ENCODE measurements at regions not wholly inside any gene's neighbourhood (a gene's known extent, or its start where the extent isn't known, plus 50 kb on each side); places are given as distances from the start of the nearest gene placed in this dataset.

- DNase-seq = no peak
Measured at GRCh38 chr16:65323655-65324237, 201.9 kb upstream of the CDH11 start.

DNA sequence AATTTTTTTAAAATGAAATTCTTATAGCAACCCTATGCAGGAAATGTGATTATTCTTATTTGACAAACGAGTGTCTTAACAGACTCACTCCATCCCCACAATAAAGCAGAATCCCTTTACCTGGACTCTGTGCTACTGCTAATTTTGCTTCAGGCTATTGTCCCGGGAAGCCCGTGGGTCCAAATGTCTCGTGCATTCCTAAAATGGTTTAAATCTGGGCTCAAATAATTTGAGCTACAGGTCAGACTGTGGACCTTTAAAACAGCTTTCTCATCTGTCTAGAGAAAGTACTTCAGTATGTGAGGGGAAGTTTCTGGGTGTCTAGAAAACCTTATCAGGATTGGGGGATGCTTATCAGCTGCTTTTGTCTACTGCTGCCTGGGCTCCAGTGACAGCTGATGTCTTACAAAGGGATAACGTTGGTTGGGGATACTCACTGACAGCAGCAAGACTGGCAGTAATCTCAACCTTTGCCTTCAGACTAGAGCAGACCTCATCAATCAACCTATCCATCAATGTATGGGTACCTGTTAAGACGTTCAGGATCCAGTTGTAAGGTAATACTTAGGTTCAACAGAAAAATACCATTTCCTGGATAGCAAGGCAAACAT is 197.9 kb upstream of the CDH11 start:
- DNase-seq = peak; percentile 59

- DNase-seq = no peak
Measured at GRCh38 chr16:65318590-65319257, 196.9 kb upstream of the CDH11 start.

- no peak for DNase-seq
Measured at GRCh38 chr16:65318138-65318537, 196.3 kb upstream of the CDH11 start.

DNA sequence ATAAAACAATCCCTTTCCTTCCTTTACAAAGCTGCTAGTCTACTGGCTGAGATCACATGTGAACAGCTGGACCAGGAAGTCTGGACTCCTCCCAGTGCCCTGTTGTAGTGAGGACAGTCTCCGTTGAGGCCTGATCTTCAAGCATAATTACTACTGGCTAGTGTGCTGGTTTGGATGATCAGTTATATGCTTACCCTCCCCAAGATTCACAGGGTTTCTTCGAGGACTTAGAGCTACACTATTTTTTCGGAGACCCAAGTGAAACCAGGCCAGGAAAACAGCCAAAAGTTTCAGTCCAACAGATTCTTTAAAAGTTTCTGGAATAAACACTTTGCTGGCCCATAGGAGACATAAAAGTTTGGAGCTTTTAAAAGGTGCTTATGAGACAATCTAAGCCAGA is 194.9 kb upstream of the CDH11 start:
- DNase-seq = no peak

DNA sequence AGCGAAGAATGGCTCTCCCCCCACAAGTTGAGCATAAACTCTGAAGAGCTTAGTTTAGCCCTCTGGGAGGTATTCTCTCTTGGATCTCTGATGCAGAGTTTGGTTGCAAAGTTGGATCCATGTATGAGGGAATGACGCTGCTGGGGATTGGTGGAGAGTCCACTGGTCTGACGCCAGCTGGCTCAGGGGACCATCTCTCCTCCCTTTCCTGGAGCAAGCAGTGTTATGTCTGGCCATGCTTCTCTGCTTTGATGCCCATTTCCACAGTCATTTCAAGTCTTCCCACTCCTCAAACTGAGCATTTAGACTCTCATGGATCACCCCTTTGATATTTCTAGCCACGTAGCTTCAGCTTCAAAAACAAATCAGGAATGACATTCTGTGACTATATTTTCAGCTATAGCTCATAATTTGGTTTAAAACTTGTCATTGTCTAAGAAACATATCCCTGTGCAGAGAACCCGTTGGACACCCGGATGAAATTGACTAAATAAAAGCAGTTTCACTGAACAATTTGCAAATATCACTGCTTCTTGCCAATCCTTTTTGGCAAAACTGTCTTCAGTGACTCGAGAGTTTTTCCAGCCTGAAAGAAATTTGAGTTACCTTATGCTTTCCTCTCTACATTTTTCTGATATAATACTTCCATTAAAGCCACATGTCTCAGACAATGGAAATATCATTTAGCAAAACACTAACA is 193.4 kb upstream of the CDH11 start:
- no peak for DNase-seq

DNA sequence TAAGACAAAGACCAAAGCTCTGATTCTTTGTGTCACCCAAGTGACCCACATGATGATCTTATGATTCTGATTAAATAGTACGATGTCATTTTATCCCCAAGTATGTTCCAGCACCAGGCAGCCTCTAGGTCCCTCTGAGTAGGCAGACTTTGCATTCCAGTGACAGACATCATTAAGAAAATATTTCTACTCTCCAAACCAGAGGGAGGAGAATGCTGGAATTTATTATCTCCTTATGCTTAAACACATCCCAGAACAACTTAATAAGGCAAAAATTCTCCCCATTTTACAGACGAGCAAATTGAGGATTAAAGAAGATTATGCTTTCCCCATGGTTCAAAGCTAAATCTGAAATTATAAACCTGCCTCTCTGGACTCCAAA is 192.8 kb upstream of the CDH11 start:
- DNase-seq = peak; percentile 79

- DNase-seq = peak; percentile 40
Measured at GRCh38 chr16:65313936-65314626, 192.2 kb upstream of the CDH11 start.

- DNase-seq = peak; percentile 87
Measured at GRCh38 chr16:65312795-65313194, 190.9 kb upstream of the CDH11 start.

DNA sequence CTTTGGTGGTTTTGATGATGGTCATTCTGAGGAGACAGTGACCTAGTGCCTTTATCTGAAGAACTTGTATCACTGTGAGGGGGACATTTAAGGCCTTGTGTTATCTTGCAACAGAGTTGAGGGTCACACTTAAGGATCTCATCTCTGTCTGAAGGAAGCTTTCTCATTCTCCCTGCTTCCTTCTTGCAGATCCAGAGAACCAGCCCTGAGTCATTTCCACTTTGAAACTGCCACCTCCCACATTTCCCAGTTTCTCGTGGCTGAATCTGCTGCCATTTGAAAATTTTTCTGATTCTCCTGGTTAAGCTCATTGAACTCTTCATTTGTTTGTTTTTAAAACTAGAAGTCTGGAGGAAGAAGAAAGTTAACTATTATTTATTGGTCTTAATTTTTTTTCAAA is 190.2 kb upstream of the CDH11 start:
- peak; percentile 75 for DNase-seq

DNA sequence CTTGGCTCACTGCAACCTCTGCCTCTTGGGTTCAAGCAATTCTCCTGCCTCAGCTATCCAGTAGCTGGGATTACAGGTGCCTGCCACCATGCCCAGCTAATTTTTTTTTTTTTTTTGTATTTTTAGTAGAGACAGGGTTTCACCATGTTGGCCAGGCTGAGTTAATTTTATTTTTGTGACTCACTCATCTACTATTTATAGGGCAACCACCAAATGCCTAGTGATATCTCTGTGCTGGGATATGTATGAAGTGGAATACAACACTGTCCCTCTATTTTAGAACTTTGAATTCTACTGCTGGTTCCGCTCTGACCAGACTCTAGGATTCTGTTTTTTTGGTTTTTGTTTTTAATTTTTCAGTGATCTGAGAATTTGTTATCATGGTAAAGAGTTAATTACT is 188.6 kb upstream of the CDH11 start:
- peak; percentile 77 for DNase-seq

- DNase-seq = no peak
Measured at GRCh38 chr16:65309354-65309753, 187.5 kb upstream of the CDH11 start.

- no peak for DNase-seq
Measured at GRCh38 chr16:65308506-65308905, 186.6 kb upstream of the CDH11 start.

GRCh38 chr16:65307286-65307685 is 185.4 kb upstream of the CDH11 start:
- no peak for DNase-seq

GRCh38 chr16:65306722-65307121 is 184.9 kb upstream of the CDH11 start:
- DNase-seq = no peak

DNA sequence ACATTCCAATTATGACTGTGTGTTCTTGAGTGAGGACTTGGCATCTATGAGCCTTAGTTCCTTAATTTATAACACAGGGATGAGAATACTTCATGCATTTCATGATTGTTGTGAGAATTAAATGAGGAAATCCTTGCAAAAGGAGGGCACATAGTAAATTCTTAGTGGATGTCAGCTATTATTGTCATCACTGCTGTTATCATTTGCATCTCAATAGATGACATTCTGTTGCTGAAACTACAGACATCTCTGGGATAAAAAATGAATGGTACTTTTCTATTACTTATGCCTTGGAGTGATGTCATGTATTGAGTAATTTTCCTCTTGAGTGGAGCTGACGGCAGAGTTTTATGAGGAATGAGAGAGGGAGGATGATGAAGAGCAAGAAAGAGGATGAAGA is 184.4 kb upstream of the CDH11 start:
- DNase-seq = no peak

- DNase-seq = no peak
Measured at GRCh38 chr16:65305266-65305959, 183.6 kb upstream of the CDH11 start.

DNA sequence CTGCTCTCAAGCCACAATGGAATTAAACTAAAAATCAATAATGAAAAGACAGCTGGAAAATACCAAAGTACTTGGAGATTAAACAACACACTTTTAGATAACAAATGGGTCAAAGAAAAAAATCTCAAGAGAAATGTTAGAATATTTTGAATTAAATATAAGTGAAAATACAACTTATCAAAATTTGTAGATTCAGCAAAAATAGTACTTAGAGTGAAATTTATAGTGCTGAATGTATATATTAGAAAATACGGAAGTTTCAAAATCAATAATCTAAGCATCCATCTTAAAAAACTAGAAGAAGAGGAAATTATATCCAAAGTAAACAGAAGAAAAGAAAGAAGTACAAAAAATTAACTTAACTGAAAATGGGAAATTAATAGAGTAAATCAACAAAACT is 179.2 kb upstream of the CDH11 start:
- no peak for DNase-seq

- no peak for DNase-seq
Measured at GRCh38 chr16:65297453-65297852, 175.6 kb upstream of the CDH11 start.

DNA sequence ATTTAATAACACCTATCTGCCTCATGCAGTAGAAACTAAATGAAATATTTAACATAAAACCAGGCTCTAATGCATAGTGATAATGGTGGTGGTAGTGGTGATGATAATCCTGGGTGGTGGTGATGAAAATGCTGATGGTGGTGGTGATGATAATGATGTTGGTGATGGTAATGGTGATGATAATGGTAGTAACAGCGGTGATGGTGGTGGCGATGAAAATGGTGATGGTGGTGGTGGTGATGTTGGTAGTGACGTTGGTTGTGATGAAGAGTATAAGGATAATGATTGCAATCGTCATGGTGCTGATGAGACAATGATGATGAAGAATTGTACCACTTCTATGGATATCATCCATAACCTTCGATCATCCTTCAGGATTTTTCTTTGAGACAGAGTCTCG is 173.7 kb upstream of the CDH11 start:
- no peak for DNase-seq

DNA sequence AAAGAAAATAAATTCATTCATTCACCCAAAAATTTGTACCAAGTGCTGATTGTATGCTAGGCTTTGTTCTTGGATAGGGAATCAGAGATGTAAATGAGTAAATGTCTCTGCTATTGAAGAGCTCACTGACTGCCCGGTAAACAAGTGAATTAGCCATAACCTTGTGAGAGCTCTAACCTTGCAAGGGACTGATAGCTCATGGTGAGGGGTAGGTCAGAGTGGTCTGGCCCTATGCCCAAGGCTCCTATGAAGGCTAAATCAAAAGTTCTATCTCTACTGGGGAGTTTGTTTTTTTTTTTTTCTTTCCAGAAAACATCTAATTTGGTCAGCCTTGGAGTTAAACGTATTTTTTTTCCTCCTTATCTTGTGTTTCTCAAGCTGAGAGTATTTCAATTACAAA is 172.8 kb upstream of the CDH11 start:
- DNase-seq = no peak

GRCh38 chr16:65294165-65294564 is 172.3 kb upstream of the CDH11 start:
- no peak for DNase-seq

DNA sequence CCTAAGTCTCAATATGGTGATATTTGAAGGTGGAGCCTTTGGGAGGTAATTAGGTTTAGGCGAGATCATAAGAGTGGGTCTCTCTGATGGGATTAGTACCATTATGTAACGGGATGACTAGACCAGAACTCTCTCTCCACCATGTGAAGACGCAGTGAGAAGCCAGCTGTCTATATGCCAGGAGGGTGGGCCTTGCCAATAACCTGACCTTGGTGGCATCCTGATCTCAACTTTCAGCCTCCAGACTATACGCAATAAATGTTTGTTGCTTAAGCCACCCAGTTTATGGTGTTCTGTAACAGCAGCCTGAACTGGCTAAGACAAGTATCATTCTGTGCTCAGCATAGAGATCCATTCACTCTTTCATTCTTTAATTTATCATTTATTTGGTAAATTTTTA is 167.2 kb upstream of the CDH11 start:
- no peak for DNase-seq

Data from EL (cell line).